ENCODE measurements at regions not wholly inside any gene's neighbourhood (a gene's known extent, or its start where the extent isn't known, plus 50 kb on each side); places are given as distances from the start of the nearest gene placed in this dataset.
"Not testable (repeated sequence)": the region's sequence is repeated elsewhere in the genome, so short reads cannot be mapped to it uniquely, and the experiment has no call there.

DNA sequence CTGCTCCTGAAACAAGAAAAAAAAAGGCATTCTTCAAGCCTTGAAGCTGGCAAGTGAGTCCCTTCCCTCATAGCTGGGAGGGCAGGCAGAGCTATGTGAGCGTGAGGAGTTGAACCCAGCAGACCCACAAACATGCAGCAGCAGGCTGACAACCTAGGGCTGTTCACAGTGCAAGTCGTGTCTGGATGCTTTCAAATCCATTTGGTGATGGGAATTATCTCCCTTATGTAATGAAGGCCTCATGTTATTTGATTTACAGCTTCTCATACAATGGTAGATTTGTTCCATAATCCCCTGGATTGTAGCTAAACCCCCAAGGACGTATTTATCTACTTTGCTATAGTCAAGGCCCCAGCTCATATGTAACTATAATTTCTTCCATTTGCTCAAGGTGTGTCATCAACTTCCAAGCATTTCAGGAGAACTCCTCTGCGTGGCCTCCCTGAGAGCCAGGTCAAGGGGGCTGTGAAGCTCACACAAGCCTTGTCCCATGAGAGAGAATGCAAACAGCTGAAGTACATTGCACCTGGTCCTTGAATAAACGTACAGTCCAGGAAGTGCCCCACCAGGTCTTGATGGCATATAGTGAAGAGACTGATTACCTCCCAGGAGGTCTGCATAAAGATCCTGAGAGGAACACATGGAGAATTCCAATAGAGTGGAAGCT lies 124.8 kb upstream of the SLC1A3 start:
- no peak for DNase-seq (ENCODE audit: low read depth)

GRCh38 chr5:36482812-36483211 lies 123.6 kb upstream of the SLC1A3 start:
- DNase-seq (ENCODE audit: low read depth), result no peak

- DNase-seq (ENCODE audit: low read depth), result no peak
Measured at GRCh38 chr5:36489505-36489904, 116.9 kb upstream of the SLC1A3 start.

DNA sequence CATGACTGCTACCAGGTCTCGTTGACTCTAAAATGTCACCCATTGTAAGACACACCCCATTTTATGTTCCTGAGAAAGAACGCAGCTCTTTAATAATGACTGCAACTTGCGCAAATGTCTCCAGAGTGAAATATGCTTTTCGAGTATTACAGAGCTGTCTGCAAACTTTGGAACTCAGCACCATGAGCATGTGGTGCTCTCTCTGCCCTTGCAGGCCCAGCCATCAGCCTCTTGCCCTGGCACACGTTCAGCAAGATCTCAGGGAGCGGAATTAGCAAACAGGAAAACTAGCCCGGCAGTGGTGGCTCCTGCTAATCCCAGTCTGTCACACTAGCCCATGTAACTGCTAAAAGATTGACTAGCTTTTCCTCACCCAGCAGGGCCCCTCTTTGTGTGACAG lies 114.5 kb upstream of the SLC1A3 start:
- DNase-seq (ENCODE audit: low read depth), result no peak

- no peak for DNase-seq (ENCODE audit: low read depth)
Measured at GRCh38 chr5:36492984-36493654, 113.3 kb upstream of the SLC1A3 start.

- DNase-seq (ENCODE audit: low read depth), result no peak
Measured at GRCh38 chr5:36494028-36494427, 112.4 kb upstream of the SLC1A3 start.

- DNase-seq (ENCODE audit: low read depth), result no peak
Measured at GRCh38 chr5:36494841-36495601, 111.4 kb upstream of the SLC1A3 start.

- DNase-seq (ENCODE audit: low read depth), result no peak
Measured at GRCh38 chr5:36495611-36496010, 110.8 kb upstream of the SLC1A3 start.

DNA sequence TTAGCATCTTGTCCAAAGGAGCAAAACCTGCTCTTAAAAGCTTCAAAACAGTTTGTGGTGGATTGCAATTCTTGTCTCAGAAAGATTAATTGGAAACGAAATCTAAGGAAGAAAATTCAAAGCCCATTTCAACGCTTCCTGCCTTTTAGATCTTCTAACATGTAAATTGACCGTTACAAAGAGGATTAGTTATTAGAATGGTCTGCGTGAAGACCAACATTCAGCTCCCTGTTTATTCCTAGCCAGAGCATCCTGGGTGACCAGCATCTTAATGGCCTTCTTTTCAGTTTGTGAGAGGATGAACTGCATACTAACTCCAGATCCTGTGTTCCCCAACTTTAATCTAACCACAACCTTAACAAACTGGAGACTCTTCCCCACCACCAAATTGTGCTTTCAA lies 109.9 kb upstream of the SLC1A3 start:
- DNase-seq (ENCODE audit: low read depth), result no peak

DNA sequence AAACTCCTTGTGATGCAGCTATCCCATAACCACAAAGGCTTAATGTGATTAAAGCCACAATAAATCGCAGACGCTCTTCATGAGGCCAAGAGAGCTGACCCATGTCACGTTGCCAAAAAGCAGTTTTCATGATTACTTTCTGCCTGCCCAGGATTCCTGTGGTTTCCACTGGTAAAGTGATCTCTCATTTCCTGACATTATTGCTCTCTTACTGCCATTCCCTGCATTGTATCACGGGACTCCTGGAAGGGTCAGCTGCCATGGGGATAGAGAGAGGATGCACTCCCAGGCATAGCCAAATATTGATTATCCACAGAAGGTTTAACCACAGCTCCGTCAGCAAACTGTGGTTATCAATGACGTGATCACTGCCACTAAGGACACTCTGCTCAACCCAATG lies 103.8 kb upstream of the SLC1A3 start:
- DNase-seq (ENCODE audit: low read depth), result no peak

DNA sequence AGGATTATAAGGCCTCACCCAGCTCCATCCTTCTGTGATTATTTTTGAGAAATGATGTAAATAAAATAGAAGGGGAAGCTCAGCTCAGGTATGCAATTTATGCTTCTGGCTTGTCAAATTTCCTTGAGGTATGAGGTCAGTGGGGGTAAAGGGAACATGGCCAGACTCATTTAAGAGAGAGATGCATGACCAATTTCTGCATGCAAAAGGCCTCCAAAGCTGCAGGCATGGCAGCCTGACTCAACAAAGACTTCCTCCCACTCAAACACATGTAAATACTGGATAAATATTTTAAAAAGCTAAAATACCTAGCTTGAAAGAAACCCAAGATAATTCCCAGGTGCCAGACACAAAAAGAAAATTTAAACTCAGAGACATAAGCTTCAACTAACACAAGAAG lies 101.4 kb upstream of the SLC1A3 start:
- no peak for DNase-seq (ENCODE audit: low read depth)

GRCh38 chr5:36507332-36507952 lies 99.0 kb upstream of the SLC1A3 start:
- DNase-seq (ENCODE audit: low read depth), result peak; percentile 58

DNA sequence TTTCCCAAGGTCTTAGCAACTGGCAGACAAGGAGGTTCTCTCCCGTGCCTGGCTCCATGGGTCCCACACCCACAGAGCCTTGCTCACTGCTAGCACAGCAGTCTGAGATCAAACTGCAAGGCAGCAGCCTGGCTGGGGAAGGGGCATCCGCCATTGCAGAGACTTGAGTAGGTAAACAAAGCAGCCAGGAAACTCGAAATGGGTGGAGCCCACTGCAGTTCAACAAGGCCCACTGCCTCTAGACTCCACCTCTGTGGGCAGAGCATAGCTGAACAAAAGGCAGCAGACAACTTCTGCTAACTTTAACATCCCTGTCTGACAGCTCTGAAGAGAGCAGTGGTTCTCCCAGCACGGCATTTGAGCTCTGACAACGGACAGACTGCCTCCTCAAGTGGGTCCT lies 98.1 kb upstream of the SLC1A3 start:
- not testable (repeated sequence) for DNase-seq (ENCODE audit: low read depth)

DNA sequence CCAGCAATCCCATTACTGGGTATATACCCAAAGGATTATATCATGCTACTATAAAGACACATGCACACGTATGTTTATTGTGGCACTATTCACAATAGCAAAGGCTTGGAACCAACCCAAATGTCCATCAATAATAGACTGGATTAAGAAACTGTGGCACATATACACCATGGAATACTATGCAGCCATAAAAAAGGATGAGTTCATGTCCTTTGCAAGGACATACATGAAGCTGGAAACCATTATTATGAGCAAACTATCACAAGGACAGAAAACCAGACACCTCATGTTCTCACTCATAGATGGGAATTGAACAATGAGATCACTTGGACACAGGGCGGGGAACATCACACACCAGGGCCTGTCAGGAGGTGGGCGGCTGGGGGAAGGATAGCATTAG lies 92.8 kb upstream of the SLC1A3 start:
- not testable (repeated sequence) for DNase-seq (ENCODE audit: low read depth)

- no peak for DNase-seq (ENCODE audit: low read depth)
Measured at GRCh38 chr5:36519881-36520280, 86.5 kb upstream of the SLC1A3 start.

- no peak for DNase-seq (ENCODE audit: low read depth)
Measured at GRCh38 chr5:36521219-36521618, 85.2 kb upstream of the SLC1A3 start.

- DNase-seq (ENCODE audit: low read depth), result no peak
Measured at GRCh38 chr5:36521838-36522745, 84.3 kb upstream of the SLC1A3 start.

DNA sequence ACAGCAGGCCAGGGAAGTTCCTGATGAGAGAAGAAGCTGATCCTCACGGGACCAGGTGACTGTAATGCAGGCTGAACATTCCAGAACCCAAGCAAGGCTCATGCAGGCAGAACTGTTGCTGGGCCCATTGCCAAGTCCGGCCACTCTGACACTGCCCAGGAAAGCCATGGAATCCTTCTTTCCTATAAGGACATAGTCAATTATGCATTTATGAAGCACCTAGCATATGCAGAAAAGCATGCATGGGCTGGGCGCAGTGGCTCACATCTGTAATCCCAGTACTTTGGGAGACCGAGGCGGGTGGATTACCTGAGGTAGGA lies 83.7 kb upstream of the SLC1A3 start:
- DNase-seq (ENCODE audit: low read depth), result no peak

GRCh38 chr5:36523450-36523849 lies 83.0 kb upstream of the SLC1A3 start:
- DNase-seq (ENCODE audit: low read depth), result no peak

DNA sequence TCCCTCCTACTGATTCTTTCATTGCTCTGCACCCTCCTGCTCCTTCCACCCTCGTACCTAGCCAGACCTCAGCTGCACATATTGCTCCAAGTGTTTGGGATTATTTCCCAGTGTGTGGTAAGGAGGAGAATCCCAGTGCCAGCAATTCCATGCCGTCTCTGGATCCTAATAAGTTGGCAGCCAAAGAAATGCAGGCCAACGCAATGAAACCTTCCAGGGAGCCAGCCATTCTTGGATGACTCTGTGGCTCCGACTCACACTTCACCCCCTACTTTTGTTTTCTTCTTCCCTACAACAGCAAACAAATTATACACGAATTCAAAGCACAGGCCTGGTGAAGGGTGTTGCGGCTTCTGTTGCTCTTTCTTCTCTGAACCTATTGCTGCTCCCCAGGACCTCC lies 82.5 kb upstream of the SLC1A3 start:
- no peak for DNase-seq (ENCODE audit: low read depth)

- no peak for DNase-seq (ENCODE audit: low read depth)
Measured at GRCh38 chr5:36526537-36526936, 79.9 kb upstream of the SLC1A3 start.

- DNase-seq (ENCODE audit: low read depth), result no peak
Measured at GRCh38 chr5:36528588-36528987, 77.8 kb upstream of the SLC1A3 start.
